IMR-90 (cell line): ENCODE measurements at regions not wholly inside any gene's neighbourhood (a gene's known extent, or its start where the extent isn't known, plus 50 kb on each side); places are given as distances from the start of the nearest gene placed in this dataset.

ENCODE experiments used
- ATAC-seq: fragments of 200-7000 bp; cut with Tn5 transposase; 2 replicates; pipeline ENCODE4 v1.9.1; 2020; ENCODE audit warnings: low read depth, mild to moderate bottlenecking, moderate library complexity
- BruUV-seq: library from RNA; stranded (reverse); fragments of 400-500 nt; replicated peaks from 2 replicates; lab custom pipeline; 2021; lab: Mats Ljungman, UMichigan
- CTCF ChIA-PET: fragments of 300-600 bp; formaldehyde crosslinking; extraction: SDS; loops from one replicate; lab custom pipeline; 2021; ENCODE audit warnings: antibody characterized with exemption; lab: Yijun Ruan, JAX
- POLR2A ChIA-PET: fragments of 300-600 bp; sonication (Branson Sonifier 250); formaldehyde crosslinking; loops from one replicate; lab custom pipeline; 2022; ENCODE audit warnings: antibody characterized with exemption; ENCODE audit not compliant: unreplicated experiment; lab: Charles Lee
- DNase-seq: peaks from one replicate; pipeline ENCODE4 v3.0.0; 2013
- H2AFZ ChIP-seq: replicated peaks from 2 replicates; pipeline ENCODE3; 2013; ENCODE audit warnings: low read length, mild to moderate bottlenecking; ENCODE audit not compliant: poor library complexity
- H2AK5ac ChIP-seq: 2 replicates; pipeline ENCODE4 v1.6.1; 2013; ENCODE audit warnings: low read depth, low read length, inconsistent platforms
- H2AK9ac ChIP-seq: replicated peaks from 2 replicates; pipeline ENCODE3; 2013; ENCODE audit warnings: mild to moderate bottlenecking, low read depth, low read length, moderate library complexity; ENCODE audit not compliant: poor library complexity
- H2BK120ac ChIP-seq: 2 replicates; pipeline ENCODE4 v1.6.1; 2013; ENCODE audit warnings: low read depth, low read length, inconsistent platforms
- H2BK15ac ChIP-seq: 3 replicates; pipeline ENCODE4 v1.6.1; 2013; ENCODE audit warnings: low read depth, low read length, inconsistent platforms
- H2BK20ac ChIP-seq: 2 replicates; pipeline ENCODE4 v1.6.1; 2013; ENCODE audit warnings: low read depth, mild to moderate bottlenecking, inconsistent platforms, low read length, moderate library complexity
- H2BK5ac ChIP-seq: 2 replicates; pipeline ENCODE4 v1.6.1; 2013; ENCODE audit warnings: mild to moderate bottlenecking, low read depth, low read length, inconsistent platforms; ENCODE audit not compliant: poor library complexity, severe bottlenecking
- H3K14ac ChIP-seq: replicated peaks from 2 replicates; pipeline ENCODE4 v1.6.1; 2013; ENCODE audit warnings: low read depth, low read length, inconsistent platforms
- H3K18ac ChIP-seq: 2 replicates; pipeline ENCODE4 v1.6.1; 2013; ENCODE audit warnings: low read depth, low read length, control low read depth
- H3K23ac ChIP-seq: 2 replicates; pipeline ENCODE4 v1.6.1; 2013; ENCODE audit warnings: low read depth, low read length, inconsistent platforms
- H3K27ac ChIP-seq: 2 replicates; pipeline ENCODE4 v1.5.1; 2013; ENCODE audit warnings: mild to moderate bottlenecking, control low read depth, low read length; ENCODE audit not compliant: insufficient read depth
- H3K27me3 ChIP-seq: 2 replicates; pipeline ENCODE4 v1.6.1; 2013; ENCODE audit warnings: low read length; ENCODE audit not compliant: control insufficient read depth, insufficient read depth
- H3K36me3 ChIP-seq: 2 replicates; pipeline ENCODE4 v1.6.1; 2013; ENCODE audit warnings: low read length, mixed read lengths; ENCODE audit not compliant: control insufficient read depth, insufficient read depth
- H3K4ac ChIP-seq: 2 replicates; pipeline ENCODE4 v1.6.1; 2013; ENCODE audit warnings: low read depth, low read length, inconsistent platforms
- H3K4me1 ChIP-seq: 2 replicates; pipeline ENCODE4 v1.6.1; 2013; ENCODE audit warnings: low read length, mixed read lengths; ENCODE audit not compliant: control insufficient read depth, insufficient read depth
- H3K4me2 ChIP-seq: 2 replicates; pipeline ENCODE4 v1.6.1; 2013; ENCODE audit warnings: low read depth, mild to moderate bottlenecking, control low read depth, low read length, moderate library complexity
- H3K4me3 ChIP-seq: 2 replicates; pipeline ENCODE4 v1.5.1; 2013; ENCODE audit warnings: low read depth, mild to moderate bottlenecking, control low read depth, low read length, moderate library complexity; ENCODE audit not compliant: insufficient read depth
- H3K56ac ChIP-seq: 2 replicates; pipeline ENCODE4 v1.6.1; 2013; ENCODE audit warnings: low read length, inconsistent platforms; ENCODE audit not compliant: insufficient read depth; ENCODE audit errors: extremely low read depth
- H3K79me1 ChIP-seq, 2 experiments: 2 replicates each; pipeline ENCODE4 v1.6.1; 2013; ENCODE audit warnings: low read length in 2 of 2, inconsistent platforms in 1 of 2, low read depth in 1 of 2
- H3K9ac ChIP-seq: 2 replicates; pipeline ENCODE4 v1.6.1; 2013; ENCODE audit warnings: low read depth, low read length, control low read depth
- H3K9me1 ChIP-seq: 2 replicates; pipeline ENCODE4 v1.6.1; 2013; ENCODE audit warnings: low read length, inconsistent platforms; ENCODE audit not compliant: insufficient read depth
- H3K9me3 ChIP-seq: 2 replicates; pipeline ENCODE4 v1.6.1; 2013; ENCODE audit warnings: low read length; ENCODE audit not compliant: control insufficient read depth, insufficient read depth
- H4K20me1 ChIP-seq: 2 replicates; pipeline ENCODE4 v1.6.1; 2013; ENCODE audit warnings: low read length, inconsistent platforms; ENCODE audit not compliant: insufficient read depth
- H4K5ac ChIP-seq: 2 replicates; pipeline ENCODE4 v1.6.1; 2013; ENCODE audit warnings: mild to moderate bottlenecking, low read depth, low read length, control low read depth
- H4K8ac ChIP-seq, 2 experiments: 2 replicates each; pipeline ENCODE4 v1.6.1; 2013; ENCODE audit warnings: low read depth in 2 of 2, low read length in 2 of 2, control low read depth in 1 of 2, inconsistent platforms in 1 of 2
- H4K91ac ChIP-seq: 2 replicates; pipeline ENCODE4 v1.6.1; 2013; ENCODE audit warnings: low read depth, low read length, inconsistent platforms; ENCODE audit not compliant: insufficient read depth
- BHLHE40 ChIP-seq: fragments of 150-350 bp; IDR thresholded peaks from 2 replicates; pipeline ENCODE4 v1.6.1; 2016; ENCODE audit warnings: mild to moderate bottlenecking, low read depth, low read length
- CEBPB ChIP-seq: IDR thresholded peaks from 2 replicates; pipeline ENCODE4 v1.6.1; 2012; ENCODE audit warnings: low read depth, low read length, improper control_type of control experiment
- CHD1 ChIP-seq: IDR thresholded peaks from 2 replicates; pipeline ENCODE4 v1.6.1; 2012; ENCODE audit warnings: low read depth, low read length, improper control_type of control experiment
- CTCF ChIP-seq: conservative IDR thresholded peaks from 2 replicates; pipeline ENCODE4 v1.5.1; 2012; ENCODE audit warnings: mild to moderate bottlenecking, low read depth, low read length, improper control_type of control experiment
- ELK1 ChIP-seq: fragments of 150-350 bp; IDR thresholded peaks from 2 replicates; pipeline ENCODE4 v1.6.1; 2016; ENCODE audit warnings: low read depth, mild to moderate bottlenecking, low read length, moderate library complexity, borderline replicate concordance
- FOS ChIP-seq: fragments of 150-350 bp; IDR thresholded peaks from 2 replicates; pipeline ENCODE4 v1.6.1; 2016; ENCODE audit warnings: low read depth, low read length
- MAFK ChIP-seq: IDR thresholded peaks from 2 replicates; pipeline ENCODE4 v1.6.1; 2012; ENCODE audit warnings: low read depth, low read length, improper control_type of control experiment
- MAZ ChIP-seq: IDR thresholded peaks from 2 replicates; pipeline ENCODE4 v1.6.1; 2012; ENCODE audit warnings: low read depth, mild to moderate bottlenecking, low read length, improper control_type of control experiment, moderate library complexity, borderline replicate concordance
- MXI1 ChIP-seq: IDR thresholded peaks from 2 replicates; pipeline ENCODE4 v1.6.1; 2012; ENCODE audit warnings: low read depth, mild to moderate bottlenecking, low read length, moderate library complexity, borderline replicate concordance
- NFE2L2 ChIP-seq: fragments of 150-350 bp; IDR thresholded peaks from 2 replicates; pipeline ENCODE4 v1.6.1; 2016; ENCODE audit warnings: low read depth, mild to moderate bottlenecking, low read length
- POLR2A ChIP-seq: IDR thresholded peaks from 2 replicates; pipeline ENCODE4 v1.6.1; 2012; ENCODE audit warnings: mild to moderate bottlenecking, low read depth, low read length
- RAD21 ChIP-seq: IDR thresholded peaks from 2 replicates; pipeline ENCODE4 v1.6.1; 2012; ENCODE audit warnings: low read length, improper control_type of control experiment
- RCOR1 ChIP-seq: IDR thresholded peaks from 2 replicates; pipeline ENCODE4 v1.6.1; 2012; ENCODE audit warnings: mild to moderate bottlenecking, low read length, improper control_type of control experiment; ENCODE audit not compliant: insufficient replicate concordance
- RFX5 ChIP-seq: IDR thresholded peaks from 2 replicates; pipeline ENCODE4 v1.8.0; 2012; ENCODE audit warnings: low read depth, mild to moderate bottlenecking, low read length, moderate library complexity
- SMC3 ChIP-seq: fragments of 150-350 bp; IDR thresholded peaks from 2 replicates; pipeline ENCODE4 v1.6.1; 2016; ENCODE audit warnings: low read depth, mild to moderate bottlenecking, antibody characterized with exemption, low read length, moderate library complexity
- USF2 ChIP-seq: fragments of 150-350 bp; IDR thresholded peaks from 2 replicates; pipeline ENCODE4 v1.6.1; 2017; ENCODE audit warnings: mild to moderate bottlenecking, antibody characterized with exemption, low read length, low read depth
- WGBS, 2 experiments: methylation state at CpG; one replicate each; pipeline versions ENCODE4 v1.1.5 to v1.1.7; 2013; ENCODE audit warnings: missing lambda C conversion rate in 2 of 2; ENCODE audit not compliant: insufficient read length in 1 of 2; ENCODE audit errors: extremely low coverage in 2 of 2; 5-methylcytosine and 5-hydroxymethylcytosine counted together
- dilution Hi-C: fragments of 300-500 bp; cut with HindIII; formaldehyde crosslinking; loops from one replicate; pipeline ENCODE4 v1.14.3; 2018; ENCODE audit warnings: low sequenced_read_pairs; ENCODE audit not compliant: unreplicated experiment
- in situ Hi-C: fragments of 300-500 bp; cut with MboI; formaldehyde crosslinking; loops from 3 replicates; pipeline ENCODE4 v1.14.3; 2019; ENCODE audit warnings: low sequenced_read_pairs, inconsistent platforms, mixed read lengths
- intact Hi-C: fragments of 100-400 bp; cut with micrococcal nuclease; formaldehyde crosslinking; loops from 2 replicates; pipeline ENCODE4 v1.10.0; 2022

- dilution Hi-C loops, result no loop called here
- no peak for TF ChIP-seq RCOR1
- TF ChIP-seq CEBPB, result no peak
- TF ChIP-seq CHD1, result no peak
- TF ChIP-seq FOS, result no peak
- no peak for TF ChIP-seq CTCF
- no peak for TF ChIP-seq SMC3
- TF ChIP-seq MAZ, result no peak
- TF ChIP-seq BHLHE40, result no peak
- TF ChIP-seq ELK1, result no peak
- no peak for TF ChIP-seq POLR2A
- no peak for TF ChIP-seq MXI1
- TF ChIP-seq MAFK, result no peak
- TF ChIP-seq RFX5, result no peak
- no peak for TF ChIP-seq RAD21
- no peak for TF ChIP-seq USF2
- no peak for TF ChIP-seq NFE2L2
Observed at GRCh38 chr5:4306057-4306456, 710.4 kb downstream of the IRX1 start.

More at GRCh38 chr5:4306057-4306456, 710.4 kb downstream of the IRX1 start:
- Histone ChIP-seq H3K56ac (no peak overlapping the region), H3K4me1 (no peaks in the 10 kb centered on the region), H3K23ac (no peak overlapping the region), H4K8ac (no peak overlapping the region), H3K27ac (no peak overlapping the region), H3K4me3 (no peak overlapping the region), H3K4me2 (no peak overlapping the region), H3K9me3 (peaks cover 20% of the 10 kb centered on the region), H3K36me3 (no peaks in the 10 kb centered on the region), H4K91ac (no peak overlapping the region), H4K20me1 (no peaks in the 10 kb centered on the region), H3K18ac (no peak overlapping the region), H2AK9ac (no peak overlapping the region), H3K14ac (no peak overlapping the region), H3K9me1 (no peaks in the 10 kb centered on the region), H3K9ac (no peak overlapping the region), H2AFZ (no peak overlapping the region), H4K5ac (no peak overlapping the region), H3K79me1 (no peaks in the 10 kb centered on the region), H2BK120ac (no peak overlapping the region), H2BK5ac (no peak overlapping the region), H2BK15ac (no peak overlapping the region), H3K4ac (no peak overlapping the region), H3K27me3 (no peaks in the 10 kb centered on the region), H2BK20ac (no peak overlapping the region), H2AK5ac (no peak overlapping the region)
- CTCF ChIA-PET, result no interaction called here
- WGBS, 2 experiments, result no CpG with 5 or more reads among the region's 4 CpGs
- in situ Hi-C loops, result no loop called here
- intact Hi-C loops, result no loop called here
- ATAC-seq (no peak), DNase-seq (no peak)
- POLR2A ChIA-PET, result no interaction called here
- no TSS peak for BruUV-seq
